Inflammatory macrophage treated with lipopolysaccharide for 4 hours (primary cell): ENCODE measurements at regions not wholly inside any gene's neighbourhood (a gene's known extent, or its start where the extent isn't known, plus 50 kb on each side); places are given as distances from the start of the nearest gene placed in this dataset.

Source experiments
- DNase-seq: peaks from one replicate; pipeline ENCODE4 v3.0.0-alpha.2; 2020

DNA sequence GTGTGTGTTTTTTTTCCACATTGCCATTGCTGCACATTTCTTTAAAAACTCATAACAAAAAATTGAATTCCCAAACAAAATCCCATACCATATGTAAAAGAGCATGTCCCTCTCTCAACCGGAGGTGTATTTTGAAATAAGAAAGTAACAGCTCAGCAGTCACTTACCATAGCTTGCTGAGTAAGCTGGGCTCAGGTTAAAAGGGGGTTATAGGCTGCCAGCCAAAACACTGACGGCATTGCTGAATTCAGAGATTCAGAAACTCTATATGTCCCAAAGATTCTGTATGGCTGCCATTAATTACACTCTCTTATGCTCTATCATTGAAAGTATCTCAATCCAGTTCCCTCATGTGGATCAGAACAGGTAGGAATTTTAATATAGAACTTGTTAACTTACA lies 276.0 kb downstream of the FOXG1 start:
- no peak for DNase-seq

GRCh38 chr14:29043737-29044136 lies 277.1 kb downstream of the FOXG1 start:
- DNase-seq: no peak

DNA sequence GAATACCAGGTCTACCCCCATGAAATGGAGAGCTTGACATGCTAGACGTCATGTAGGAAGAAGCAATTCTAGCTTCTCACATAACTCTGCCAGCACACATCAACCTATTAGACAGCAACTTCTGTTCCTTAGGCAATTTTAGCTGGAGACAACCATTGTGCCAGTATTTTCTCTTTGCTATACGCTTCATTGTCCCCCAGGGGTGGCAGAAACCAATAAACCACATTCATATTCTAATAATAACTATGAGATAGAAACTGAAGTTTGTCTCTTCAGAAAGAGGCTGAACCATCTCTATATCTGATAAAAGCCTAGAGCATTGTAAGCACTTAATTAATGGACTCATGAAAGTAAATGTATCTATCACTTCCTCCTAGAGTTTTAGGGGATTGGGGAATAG lies 278.6 kb downstream of the FOXG1 start:
- no peak for DNase-seq

- no peak for DNase-seq
Measured at GRCh38 chr14:29054119-29054518, 287.5 kb downstream of the FOXG1 start.

DNA sequence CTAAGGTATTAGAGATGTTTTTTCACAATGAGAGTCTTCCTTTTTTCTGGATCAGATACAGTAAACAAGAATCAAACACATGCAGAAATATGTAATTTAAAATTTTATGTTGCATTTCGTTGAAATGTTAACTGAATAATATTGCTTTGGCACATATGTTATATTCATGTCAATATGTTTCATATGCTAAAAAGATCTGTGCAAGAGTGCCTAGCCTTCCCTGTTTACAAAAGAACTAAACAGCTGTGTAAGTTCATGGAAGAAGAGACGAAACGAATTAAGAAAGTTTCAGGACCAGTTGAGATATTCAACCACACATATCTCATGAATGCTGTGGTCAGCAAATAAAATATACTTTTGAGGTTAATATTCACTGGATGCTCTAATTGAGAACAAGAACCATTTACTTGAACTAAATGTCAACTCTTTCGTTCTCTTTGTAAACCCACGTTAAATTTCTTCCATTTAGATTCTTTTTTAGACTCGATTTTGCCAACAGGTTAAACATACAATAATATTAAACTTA lies 289.5 kb downstream of the FOXG1 start:
- no peak for DNase-seq

- DNase-seq: no peak
Measured at GRCh38 chr14:29061702-29062101, 295.1 kb downstream of the FOXG1 start.

DNA sequence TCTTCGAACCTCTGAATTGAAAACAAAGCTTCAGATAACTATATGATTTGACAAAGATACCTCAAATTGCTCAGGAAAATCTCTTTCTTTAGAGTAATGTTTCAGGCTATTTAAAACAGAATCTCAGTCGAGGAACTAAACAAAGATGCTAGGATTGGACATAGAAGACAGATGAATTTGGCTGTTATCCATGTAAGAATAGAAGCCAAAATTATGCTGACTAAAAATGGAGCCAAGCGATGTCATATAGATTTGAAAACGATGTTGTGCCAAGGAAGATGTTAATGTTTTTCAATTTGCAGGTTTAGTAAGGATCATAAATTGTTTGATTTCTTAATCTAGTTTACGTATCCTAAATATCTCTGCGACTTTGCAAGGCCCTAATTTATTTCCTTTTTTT lies 295.9 kb downstream of the FOXG1 start:
- DNase-seq: no peak

DNA sequence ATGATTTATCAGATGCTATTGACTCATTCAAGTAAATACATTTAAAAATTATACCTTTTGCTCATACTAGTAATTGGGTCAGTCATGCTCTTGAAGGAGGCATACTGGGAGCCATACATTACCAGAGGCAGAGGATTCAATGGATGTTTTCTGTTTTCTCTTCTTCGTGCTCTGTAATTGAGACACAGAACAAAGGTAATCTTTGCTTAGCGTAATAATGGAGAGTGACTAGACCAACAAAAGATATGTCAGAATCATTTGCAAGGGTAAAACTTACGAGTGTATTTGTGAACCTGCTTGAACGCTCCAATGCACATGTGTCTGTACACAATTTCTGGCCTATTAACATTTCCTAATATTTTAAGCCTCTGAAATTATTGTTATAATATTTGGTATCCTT lies 296.4 kb downstream of the FOXG1 start:
- DNase-seq: no peak

GRCh38 chr14:29064305-29064900 lies 297.8 kb downstream of the FOXG1 start:
- no peak for DNase-seq

DNA sequence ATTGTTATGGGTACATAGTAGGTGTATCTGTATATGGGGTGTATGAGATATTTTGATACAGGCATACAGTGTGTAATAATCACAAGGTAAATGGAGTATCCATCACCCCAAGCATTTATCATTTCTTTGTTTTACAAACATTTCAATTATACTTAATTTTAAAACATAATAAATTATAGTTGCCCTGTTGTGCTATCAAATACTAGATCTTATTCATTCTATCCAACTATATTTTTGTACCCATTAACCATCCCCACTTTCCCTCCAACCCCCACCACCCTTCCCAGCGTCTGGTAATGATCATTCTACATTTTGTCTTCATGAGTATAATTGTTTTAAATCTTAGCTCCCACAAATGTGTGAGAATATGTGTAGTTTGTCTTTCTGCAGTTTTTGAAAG lies 302.6 kb downstream of the FOXG1 start:
- DNase-seq: no peak

DNA sequence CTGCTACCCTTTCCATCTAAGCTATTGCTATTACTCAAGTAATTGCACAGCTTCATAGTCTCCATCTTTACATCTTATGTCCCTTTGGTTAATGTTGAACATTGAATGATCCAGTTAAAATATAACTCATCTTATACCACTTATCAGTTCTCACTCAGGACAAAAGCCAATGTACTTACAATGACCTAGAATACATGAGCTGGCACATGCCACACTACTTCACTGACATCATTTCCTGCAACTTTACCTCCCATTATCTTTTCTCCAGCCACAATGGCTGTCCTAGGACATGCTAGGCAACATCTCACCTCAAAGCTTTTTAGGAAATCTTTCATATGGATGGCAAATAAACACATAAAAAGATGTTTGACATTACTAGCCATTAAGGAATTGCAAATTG lies 309.2 kb downstream of the FOXG1 start:
- no peak for DNase-seq

GRCh38 chr14:29077916-29078315 lies 311.3 kb downstream of the FOXG1 start:
- DNase-seq: no peak

GRCh38 chr14:29078810-29079522 lies 312.4 kb downstream of the FOXG1 start:
- DNase-seq: no peak

GRCh38 chr14:29085546-29085945 lies 319.0 kb downstream of the FOXG1 start:
- DNase-seq: no peak

DNA sequence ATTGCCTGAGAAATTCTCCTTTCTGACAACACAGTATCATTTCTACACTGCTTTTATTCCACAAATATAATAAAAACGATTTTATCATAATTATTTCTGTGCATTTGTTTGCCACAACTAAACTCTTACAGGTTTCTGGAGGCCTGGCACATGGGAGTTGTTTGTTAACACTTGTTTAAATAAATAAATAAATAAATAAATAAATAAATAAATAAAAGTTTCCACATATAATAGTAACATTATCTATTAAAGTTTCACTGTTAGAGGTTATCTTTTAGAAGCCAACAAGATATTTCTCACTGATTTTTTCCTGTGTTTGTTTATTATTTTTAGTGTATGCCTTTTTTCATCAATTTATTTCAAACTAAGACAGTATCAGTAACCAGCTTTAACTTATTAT lies 323.3 kb downstream of the FOXG1 start:
- no peak for DNase-seq

- no peak for DNase-seq
Measured at GRCh38 chr14:29092121-29092520, 325.5 kb downstream of the FOXG1 start.

- DNase-seq: no peak
Measured at GRCh38 chr14:29097476-29097875, 330.9 kb downstream of the FOXG1 start.

- DNase-seq: no peak
Measured at GRCh38 chr14:29098656-29099055, 332.1 kb downstream of the FOXG1 start.

DNA sequence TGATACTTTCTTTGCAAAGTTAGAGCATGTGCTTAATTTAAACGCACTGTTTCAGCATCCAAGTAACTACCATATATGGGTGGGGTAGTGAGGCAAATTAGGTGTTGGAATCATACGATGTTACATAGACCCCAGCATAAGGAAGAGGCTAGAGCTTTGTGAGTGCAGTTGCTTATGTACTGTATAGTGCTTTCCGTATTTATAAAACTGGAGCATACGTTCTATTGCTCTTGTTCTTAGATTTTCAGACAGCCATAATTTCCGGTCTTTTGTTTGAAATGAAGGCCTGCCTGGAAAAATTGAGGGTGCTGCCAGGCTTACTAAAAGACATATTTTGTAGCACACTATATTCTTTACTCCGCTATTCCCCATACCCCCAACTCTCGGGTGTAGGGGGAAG lies 335.7 kb downstream of the FOXG1 start:
- DNase-seq: no peak

- no peak for DNase-seq
Measured at GRCh38 chr14:29102996-29103395, 336.4 kb downstream of the FOXG1 start.

GRCh38 chr14:29108908-29109307 lies 342.3 kb downstream of the FOXG1 start:
- no peak for DNase-seq

GRCh38 chr14:29109589-29109988 lies 343.0 kb downstream of the FOXG1 start:
- DNase-seq: no peak

DNA sequence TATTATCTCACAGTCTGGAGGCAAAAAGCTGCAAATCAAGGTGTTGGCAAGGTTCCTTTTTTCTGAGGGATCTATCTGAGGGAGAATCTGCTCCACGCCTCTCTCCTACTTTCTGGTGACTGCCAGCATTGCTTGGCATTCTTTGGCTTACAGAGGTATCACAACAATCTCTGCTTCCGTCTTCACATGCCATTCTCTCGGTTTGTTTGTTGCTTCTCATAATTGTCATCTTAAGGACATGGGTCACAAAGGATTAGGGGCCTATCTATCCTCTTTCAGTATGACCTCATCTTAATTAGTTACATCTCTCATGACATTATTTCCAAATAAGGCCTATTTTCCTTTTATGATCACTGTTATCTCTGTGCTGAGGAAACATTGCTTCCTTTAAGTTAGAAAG lies 345.0 kb downstream of the FOXG1 start:
- no peak for DNase-seq

GRCh38 chr14:29123017-29123416 lies 356.4 kb downstream of the FOXG1 start:
- DNase-seq: no peak

GRCh38 chr14:29126361-29126760 lies 359.8 kb downstream of the FOXG1 start:
- no peak for DNase-seq
